Left lobe of liver (tissue), 2 donors: ENCODE measurements at regions not wholly inside any gene's neighbourhood (a gene's known extent, or its start where the extent isn't known, plus 50 kb on each side); places are given as distances from the start of the nearest gene placed in this dataset.
"Not testable (repeated sequence)": the region's sequence is repeated elsewhere in the genome, so short reads cannot be mapped to it uniquely, and the experiment has no call there.

Source experiments
- ATAC-seq: fragments of 200-7000 bp; cut with Tn5 transposase; one replicate; pipeline ENCODE4 v1.9.1; 2020; ENCODE audit warnings: mild to moderate bottlenecking, moderate library complexity
- DNase-seq: peaks from one replicate; pipeline ENCODE4 v3.0.0-alpha.2; 2020; ENCODE audit warnings: low spot score
- donor health status: DM: no; HTN: no; CAD: no; lungs with moderate emphysema.
- donor health status: DM: no; HTN: yes; CAD: no.

GRCh38 chr1:229158927-229159326 is 112.0 kb upstream of the RAB4A start:
- DNase-seq (no peak), ATAC-seq (no peak)

- ATAC-seq (peak; percentile 56), DNase-seq (no peak)
These were observed 111.0 kb upstream of the RAB4A start for GRCh38 chr1:229159668-229160544.

- peak; percentile 25 for ATAC-seq
These were observed 109.2 kb upstream of the RAB4A start for GRCh38 chr1:229161740-229162139.

GRCh38 chr1:229162825-229163515 is 107.9 kb upstream of the RAB4A start:
- ATAC-seq (no peak), DNase-seq (no peak)

More at GRCh38 chr1:229161740-229162139, 109.2 kb upstream of the RAB4A start:
- DNase-seq: no peak

GRCh38 chr1:229164348-229164747 is 106.6 kb upstream of the RAB4A start:
- ATAC-seq: peak; percentile 35
- no peak for DNase-seq

GRCh38 chr1:229164836-229165735 is 105.8 kb upstream of the RAB4A start:
- DNase-seq: no peak
- peak; percentile 36 for ATAC-seq

- ATAC-seq (no peak), DNase-seq (no peak)
These were observed 103.6 kb upstream of the RAB4A start for GRCh38 chr1:229167318-229167717.

- peak; percentile 56 for ATAC-seq
- no peak for DNase-seq
These were observed 101.5 kb upstream of the RAB4A start for GRCh38 chr1:229169399-229169798.

- DNase-seq (no peak), ATAC-seq (no peak)
These were observed 100.6 kb upstream of the RAB4A start for GRCh38 chr1:229170274-229170673.

- no peak for ATAC-seq
- DNase-seq: no peak
These were observed 100.0 kb upstream of the RAB4A start for GRCh38 chr1:229170778-229171505.

- peak; percentile 52 for ATAC-seq
- DNase-seq: no peak
These were observed 99.0 kb upstream of the RAB4A start for GRCh38 chr1:229171934-229172333.

- not testable (repeated sequence) for ATAC-seq, DNase-seq
These were observed 97.1 kb upstream of the RAB4A start for GRCh38 chr1:229173491-229174476.

- ATAC-seq, DNase-seq: not testable (repeated sequence)
These were observed 95.6 kb upstream of the RAB4A start for GRCh38 chr1:229175297-229175696.

GRCh38 chr1:229176457-229176856 is 94.5 kb upstream of the RAB4A start:
- not testable (repeated sequence) for DNase-seq, ATAC-seq

- DNase-seq: no peak
- ATAC-seq: no peak
These were observed 90.8 kb upstream of the RAB4A start for GRCh38 chr1:229180161-229180560.

- DNase-seq (no peak), ATAC-seq (no peak)
These were observed 89.5 kb upstream of the RAB4A start for GRCh38 chr1:229181419-229181818.

- no peak for ATAC-seq
These were observed 87.3 kb upstream of the RAB4A start for GRCh38 chr1:229183588-229183987.

GRCh38 chr1:229184066-229184465 is 86.8 kb upstream of the RAB4A start:
- no peak for ATAC-seq

More at GRCh38 chr1:229183588-229183987, 87.3 kb upstream of the RAB4A start:
- no peak for DNase-seq

GRCh38 chr1:229185963-229186362 is 84.9 kb upstream of the RAB4A start:
- no peak for ATAC-seq

More at GRCh38 chr1:229184066-229184465, 86.8 kb upstream of the RAB4A start:
- no peak for DNase-seq

More at GRCh38 chr1:229185963-229186362, 84.9 kb upstream of the RAB4A start:
- DNase-seq: no peak
